ENCODE measurements at regions not wholly inside any gene's neighbourhood (a gene's known extent, or its start where the extent isn't known, plus 50 kb on each side); places are given as distances from the start of the nearest gene placed in this dataset.

DNA sequence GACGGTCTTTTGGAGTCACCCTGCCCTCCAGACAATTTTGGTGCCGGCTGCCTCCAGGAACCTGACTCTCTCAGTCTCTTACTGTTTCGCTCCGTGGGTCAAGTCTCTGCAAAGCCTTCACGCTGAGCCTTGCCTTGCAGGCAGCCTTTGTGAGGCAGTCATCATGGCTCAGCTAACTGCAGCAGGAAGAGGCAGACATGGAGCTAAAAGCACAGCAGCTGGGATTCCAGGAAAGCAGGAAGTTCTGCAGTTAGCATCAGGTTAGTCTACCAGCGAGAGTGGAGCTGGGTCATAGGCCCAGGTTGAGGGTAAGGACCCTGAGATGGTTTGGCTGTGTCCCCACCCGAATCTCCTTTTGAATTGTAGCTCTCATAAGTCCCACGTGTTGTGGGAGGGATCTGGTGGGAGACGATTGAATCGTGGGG is 305.4 kb downstream of the PCNX1 start:
- DNase-seq (ENCODE audit: unreplicated experiment) = no peak
- Mint-ChIP-seq H3K9me3 (ENCODE audit: unreplicated experiment) (no peaks in the 10 kb centered on the region), H3K27me3 (ENCODE audit: insufficient read depth, unreplicated experiment) (no peaks in the 10 kb centered on the region), H3K27ac (ENCODE audit: low read depth, unreplicated experiment) (no peak overlapping the region), H3K4me3 (ENCODE audit: unreplicated experiment) (no peak overlapping the region), H3K36me3 (ENCODE audit: insufficient read depth, unreplicated experiment) (no peaks in the 10 kb centered on the region), H3K4me1 (ENCODE audit: insufficient read depth, unreplicated experiment) (no peaks in the 10 kb centered on the region)
- POLR2A ChIA-PET = interaction anchor here (0.5 kb wide), 1 partner anchor 23 kb away, joined by 3 read pairs; no protein-coding TSS in a partner anchor
- intact Hi-C loops (cut with micrococcal nuclease) = no loop called here
- no TSS peak for BruUV-seq (replicated peaks)
- CTCF ChIA-PET = interaction anchor here (0.6 to 1.5 kb wide), 2 partner anchors 46 to 1221 kb away, joined by 3 read pairs; no protein-coding TSS in a partner anchor
- TF ChIP-seq, protein P1, sequence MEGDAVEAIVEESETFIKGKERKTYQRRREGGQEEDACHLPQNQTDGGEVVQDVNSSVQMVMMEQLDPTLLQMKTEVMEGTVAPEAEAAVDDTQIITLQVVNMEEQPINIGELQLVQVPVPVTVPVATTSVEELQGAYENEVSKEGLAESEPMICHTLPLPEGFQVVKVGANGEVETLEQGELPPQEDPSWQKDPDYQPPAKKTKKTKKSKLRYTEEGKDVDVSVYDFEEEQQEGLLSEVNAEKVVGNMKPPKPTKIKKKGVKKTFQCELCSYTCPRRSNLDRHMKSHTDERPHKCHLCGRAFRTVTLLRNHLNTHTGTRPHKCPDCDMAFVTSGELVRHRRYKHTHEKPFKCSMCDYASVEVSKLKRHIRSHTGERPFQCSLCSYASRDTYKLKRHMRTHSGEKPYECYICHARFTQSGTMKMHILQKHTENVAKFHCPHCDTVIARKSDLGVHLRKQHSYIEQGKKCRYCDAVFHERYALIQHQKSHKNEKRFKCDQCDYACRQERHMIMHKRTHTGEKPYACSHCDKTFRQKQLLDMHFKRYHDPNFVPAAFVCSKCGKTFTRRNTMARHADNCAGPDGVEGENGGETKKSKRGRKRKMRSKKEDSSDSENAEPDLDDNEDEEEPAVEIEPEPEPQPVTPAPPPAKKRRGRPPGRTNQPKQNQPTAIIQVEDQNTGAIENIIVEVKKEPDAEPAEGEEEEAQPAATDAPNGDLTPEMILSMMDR (IDR thresholded peaks at IDR 0.05; ENCODE audit: unreplicated experiment) = no peak

DNA sequence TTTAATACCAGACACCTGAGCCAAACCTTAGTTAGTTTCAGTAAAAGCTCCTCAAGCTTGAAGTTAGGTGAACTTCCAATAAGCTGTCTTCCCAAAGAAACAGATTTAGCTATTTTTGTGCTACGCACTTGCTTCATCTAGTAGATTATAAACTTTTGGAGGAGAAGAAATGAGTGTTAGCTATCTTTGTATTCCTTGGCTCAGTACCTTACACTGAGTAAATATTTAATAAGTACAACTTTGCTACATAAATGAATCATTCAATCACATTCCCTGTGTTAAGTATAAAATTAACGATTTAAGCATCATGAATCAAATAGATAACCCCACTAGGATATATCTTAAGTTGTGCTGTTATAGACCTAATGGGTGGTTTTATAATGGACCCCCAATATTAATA is 307.0 kb downstream of the PCNX1 start:
- DNase-seq (ENCODE audit: unreplicated experiment) = no peak
- CTCF ChIA-PET = interaction anchor here (0.6 kb wide), 1 partner anchor 476 kb away, joined by 3 read pairs; no protein-coding TSS in a partner anchor

DNA sequence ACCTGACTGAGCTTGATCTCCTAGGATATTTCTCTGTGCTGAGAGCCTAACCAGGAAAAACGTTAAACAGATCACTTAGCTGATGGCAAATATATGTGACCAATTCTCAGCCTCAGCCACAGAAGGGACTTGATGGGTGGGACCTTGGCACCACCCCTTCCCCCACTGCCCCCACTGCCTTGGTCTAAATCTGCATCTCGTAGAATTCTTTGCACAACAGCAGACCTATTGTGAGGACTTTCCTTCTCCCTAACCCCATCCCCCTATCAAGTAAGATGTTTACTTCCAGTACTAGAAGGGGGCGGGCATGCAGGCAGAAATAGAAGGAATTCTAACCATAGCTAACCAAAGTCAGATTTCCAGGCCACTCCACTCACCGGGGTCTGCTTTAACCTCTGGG is 313.2 kb downstream of the PCNX1 start:
- H3K4me3 Mint-ChIP-seq (ENCODE audit: unreplicated experiment) = no peak overlapping the region
- H3K9me3 Mint-ChIP-seq (ENCODE audit: unreplicated experiment) = no peaks in the 10 kb centered on the region
- no peaks in the 10 kb centered on the region for H3K4me1 Mint-ChIP-seq (ENCODE audit: insufficient read depth, unreplicated experiment)
- no peaks in the 10 kb centered on the region for H3K27me3 Mint-ChIP-seq (ENCODE audit: insufficient read depth, unreplicated experiment)
- ChIA-PET POLR2A (no interaction called here), CTCF (interaction anchor here (1.1 kb wide), 1 partner anchor 11 kb away, joined by 4 read pairs; no protein-coding TSS in a partner anchor)
- intact Hi-C loops (cut with micrococcal nuclease) = no loop called here
- H3K27ac Mint-ChIP-seq (ENCODE audit: low read depth, unreplicated experiment) = no peak overlapping the region
- DNase-seq (ENCODE audit: unreplicated experiment) = no peak
- BruUV-seq (replicated peaks) = no TSS peak
- TF ChIP-seq, protein P1 (IDR thresholded peaks at IDR 0.05; ENCODE audit: unreplicated experiment) = no peak
- H3K36me3 Mint-ChIP-seq (ENCODE audit: insufficient read depth, unreplicated experiment) = peaks cover 6% of the 10 kb centered on the region

More for the DNA sequence above, 307.0 kb downstream of the PCNX1 start:
- H3K27ac Mint-ChIP-seq (ENCODE audit: low read depth, unreplicated experiment) = no peak overlapping the region
- no peak overlapping the region for H3K4me3 Mint-ChIP-seq (ENCODE audit: unreplicated experiment)
- intact Hi-C loops (cut with micrococcal nuclease) = no loop called here
- no peaks in the 10 kb centered on the region for H3K4me1 Mint-ChIP-seq (ENCODE audit: insufficient read depth, unreplicated experiment)
- H3K27me3 Mint-ChIP-seq (ENCODE audit: insufficient read depth, unreplicated experiment) = no peaks in the 10 kb centered on the region
- H3K36me3 Mint-ChIP-seq (ENCODE audit: insufficient read depth, unreplicated experiment) = no peaks in the 10 kb centered on the region
- H3K9me3 Mint-ChIP-seq (ENCODE audit: unreplicated experiment) = no peaks in the 10 kb centered on the region
- POLR2A ChIA-PET = no interaction called here
- TF ChIP-seq, protein P1 (IDR thresholded peaks at IDR 0.05; ENCODE audit: unreplicated experiment) = no peak
- no TSS peak for BruUV-seq (replicated peaks)

DNA sequence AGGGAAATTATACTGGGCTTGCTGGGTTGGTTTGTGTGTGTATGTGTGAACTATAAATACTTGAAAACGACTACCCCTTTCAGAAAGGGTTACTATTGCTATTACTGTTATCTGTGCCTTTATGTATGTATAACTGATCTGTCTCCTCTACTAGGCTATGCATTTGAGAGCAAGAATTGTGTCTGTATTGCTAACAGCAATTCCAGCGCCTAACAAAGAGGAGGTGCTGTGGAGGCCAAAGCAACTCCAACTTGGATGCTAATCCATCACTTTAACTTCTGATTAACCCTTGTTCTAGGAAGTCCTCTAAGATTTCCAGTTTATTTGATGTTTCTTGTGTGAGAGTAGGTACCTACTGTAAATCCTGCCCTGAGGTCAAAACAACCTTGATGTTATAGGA is 313.9 kb downstream of the PCNX1 start:
- Mint-ChIP-seq H3K36me3 (ENCODE audit: insufficient read depth, unreplicated experiment) (peaks cover 6% of the 10 kb centered on the region), H3K4me1 (ENCODE audit: insufficient read depth, unreplicated experiment) (no peaks in the 10 kb centered on the region), H3K9me3 (ENCODE audit: unreplicated experiment) (no peaks in the 10 kb centered on the region), H3K27me3 (ENCODE audit: insufficient read depth, unreplicated experiment) (no peaks in the 10 kb centered on the region), H3K4me3 (ENCODE audit: unreplicated experiment) (no peak overlapping the region), H3K27ac (ENCODE audit: low read depth, unreplicated experiment) (no peak overlapping the region)
- no peak for DNase-seq (ENCODE audit: unreplicated experiment)
- intact Hi-C loops (cut with micrococcal nuclease) = no loop called here
- ChIA-PET POLR2A (no interaction called here), CTCF (no interaction called here)
- TF ChIP-seq, protein P1 (IDR thresholded peaks at IDR 0.05; ENCODE audit: unreplicated experiment) = no peak
- no TSS peak for BruUV-seq (replicated peaks)

Data from MCF 10A (cell line).